Panc1 (cell line): ENCODE measurements at regions not wholly inside any gene's neighbourhood (a gene's known extent, or its start where the extent isn't known, plus 50 kb on each side); places are given as distances from the start of the nearest gene placed in this dataset.

ENCODE experiments used
- ATAC-seq: fragments of 200-7000 bp; cut with Tn5 transposase; 2 replicates; pipeline ENCODE4 v1.9.1; 2020; ENCODE audit warnings: mild to moderate bottlenecking, moderate library complexity
- BruUV-seq: library from RNA; stranded (reverse); fragments of 400-500 nt; replicated peaks from 2 replicates; lab custom pipeline; 2021; lab: Mats Ljungman, UMichigan
- CTCF ChIA-PET: fragments of 300-600 bp; sonication (Branson Sonifier 250); formaldehyde crosslinking; loops from one replicate; lab custom pipeline; 2022; ENCODE audit warnings: antibody characterized with exemption; lab: Charles Lee
- POLR2A ChIA-PET: fragments of 300-600 bp; sonication (Branson Sonifier 250); formaldehyde crosslinking; loops from one replicate; lab custom pipeline; 2022; ENCODE audit warnings: antibody characterized with exemption; lab: Charles Lee
- DNase-seq: peaks from one replicate; pipeline ENCODE4 v3.0.0-alpha.2; 2010; ENCODE audit warnings: low read depth, low spot score
- H3K27ac ChIP-seq: 2 replicates; pipeline ENCODE4 v1.5.1; 2011; ENCODE audit warnings: mild to moderate bottlenecking, low read length, inconsistent platforms
- H3K27me3 ChIP-seq: fragments of 200-500 bp; sonication (Bioruptor generic); 2 replicates; pipeline ENCODE4 v1.6.0; 2014; ENCODE audit warnings: low read length, inconsistent platforms; ENCODE audit not compliant: control insufficient read depth, insufficient read depth
- H3K36me3 ChIP-seq: fragments of 200-500 bp; sonication (Bioruptor generic); 2 replicates; pipeline ENCODE4 v1.5.1; 2014; ENCODE audit warnings: inconsistent platforms, mild to moderate bottlenecking, low read length, moderate library complexity; ENCODE audit not compliant: control insufficient read depth, insufficient read depth
- H3K4me1 ChIP-seq: 2 replicates; pipeline ENCODE4 v1.5.1; 2011; ENCODE audit warnings: inconsistent platforms, mild to moderate bottlenecking, low read length, moderate library complexity; ENCODE audit not compliant: control insufficient read depth, insufficient read depth
- H3K4me3 ChIP-seq, 2 experiments: 2 replicates each; pipeline ENCODE4 v1.5.1; 2011 to 2012; ENCODE audit warnings: low read depth in 2 of 2, low read length in 2 of 2, mild to moderate bottlenecking in 2 of 2, inconsistent platforms in 1 of 2, moderate library complexity in 1 of 2
- H3K9me3 ChIP-seq: fragments of 200-500 bp; sonication (Bioruptor generic); 2 replicates; pipeline ENCODE4 v1.5.1; 2014; ENCODE audit warnings: low read depth, mild to moderate bottlenecking, inconsistent platforms, low read length, moderate library complexity; ENCODE audit not compliant: control insufficient read depth, insufficient read depth
- CTCF ChIP-seq: fragments of 450-650 bp; IDR thresholded peaks from 2 replicates; pipeline ENCODE4 v1.5.1; 2017; ENCODE audit warnings: mild to moderate bottlenecking
- POLR2AphosphoS5 ChIP-seq: IDR thresholded peaks from 2 replicates; pipeline ENCODE4 v1.6.1; 2012; ENCODE audit warnings: mild to moderate bottlenecking, low read depth, low read length, moderate library complexity
- SIN3A ChIP-seq: IDR thresholded peaks from 2 replicates; pipeline ENCODE4 v1.6.1; 2012; ENCODE audit warnings: low read depth, mild to moderate bottlenecking, low read length, moderate library complexity, borderline replicate concordance; ENCODE audit not compliant: insufficient read depth
- TCF7L2 ChIP-seq: IDR thresholded peaks from 2 replicates; pipeline ENCODE4 v1.6.1; 2011; ENCODE audit warnings: mild to moderate bottlenecking, low read depth, low read length, inconsistent platforms
- in situ Hi-C: cut with HindIII; loops from 2 replicates; pipeline ENCODE4 v1.10.0; 2016; ENCODE audit warnings: low sequenced_read_pairs, low pct_unique_long_range_greater_than_20kb
- intact Hi-C: fragments of 100-400 bp; cut with micrococcal nuclease; formaldehyde crosslinking; loops from one replicate; pipeline ENCODE4 v1.10.0; 2022; ENCODE audit not compliant: unreplicated experiment
- TF ChIP-seq, protein P1 (sequence below), 2 experiments: IDR thresholded peaks; 2 replicates each; pipeline ENCODE4 v1.6.1; 2011 to 2012; ENCODE audit warnings: low read depth in 2 of 2, control low read depth in 1 of 2, low read length in 1 of 2, mild to moderate bottlenecking in 1 of 2, moderate library complexity in 1 of 2; ENCODE audit not compliant: insufficient read depth in 1 of 2

DNA sequence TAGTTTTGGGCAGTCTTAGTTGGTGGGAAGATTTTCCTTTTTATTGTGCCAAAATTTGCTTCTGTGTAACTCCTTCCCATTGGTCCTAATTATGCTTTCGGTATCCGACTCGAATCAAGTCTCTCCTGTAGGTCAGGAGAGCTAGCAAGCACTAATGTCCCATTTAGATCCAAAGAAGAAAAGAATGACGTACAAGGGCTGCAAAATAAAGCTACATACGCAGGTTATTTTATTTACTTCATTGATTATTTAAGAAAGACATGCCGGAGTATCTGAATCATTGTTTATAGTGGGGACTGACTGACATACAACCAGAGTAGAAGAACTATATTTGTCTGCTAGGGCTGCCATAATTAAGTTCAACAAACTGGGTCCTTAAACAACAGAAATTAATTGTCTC, 648.5 kb downstream of the CPS1 start:
- no peaks in the 10 kb centered on the region for H3K9me3 ChIP-seq
- DNase-seq (no peak), ATAC-seq (no peak)
- ChIA-PET POLR2A (no interaction called here), CTCF (no interaction called here)
- intact Hi-C loops (no loop called here), in situ Hi-C loops (no loop called here)
- no peaks in the 10 kb centered on the region for H3K4me1 ChIP-seq
- TF ChIP-seq SIN3A (no peak), CTCF (no peak), POLR2AphosphoS5 (no peak), TCF7L2 (no peak)
- TF ChIP-seq, protein P1, sequence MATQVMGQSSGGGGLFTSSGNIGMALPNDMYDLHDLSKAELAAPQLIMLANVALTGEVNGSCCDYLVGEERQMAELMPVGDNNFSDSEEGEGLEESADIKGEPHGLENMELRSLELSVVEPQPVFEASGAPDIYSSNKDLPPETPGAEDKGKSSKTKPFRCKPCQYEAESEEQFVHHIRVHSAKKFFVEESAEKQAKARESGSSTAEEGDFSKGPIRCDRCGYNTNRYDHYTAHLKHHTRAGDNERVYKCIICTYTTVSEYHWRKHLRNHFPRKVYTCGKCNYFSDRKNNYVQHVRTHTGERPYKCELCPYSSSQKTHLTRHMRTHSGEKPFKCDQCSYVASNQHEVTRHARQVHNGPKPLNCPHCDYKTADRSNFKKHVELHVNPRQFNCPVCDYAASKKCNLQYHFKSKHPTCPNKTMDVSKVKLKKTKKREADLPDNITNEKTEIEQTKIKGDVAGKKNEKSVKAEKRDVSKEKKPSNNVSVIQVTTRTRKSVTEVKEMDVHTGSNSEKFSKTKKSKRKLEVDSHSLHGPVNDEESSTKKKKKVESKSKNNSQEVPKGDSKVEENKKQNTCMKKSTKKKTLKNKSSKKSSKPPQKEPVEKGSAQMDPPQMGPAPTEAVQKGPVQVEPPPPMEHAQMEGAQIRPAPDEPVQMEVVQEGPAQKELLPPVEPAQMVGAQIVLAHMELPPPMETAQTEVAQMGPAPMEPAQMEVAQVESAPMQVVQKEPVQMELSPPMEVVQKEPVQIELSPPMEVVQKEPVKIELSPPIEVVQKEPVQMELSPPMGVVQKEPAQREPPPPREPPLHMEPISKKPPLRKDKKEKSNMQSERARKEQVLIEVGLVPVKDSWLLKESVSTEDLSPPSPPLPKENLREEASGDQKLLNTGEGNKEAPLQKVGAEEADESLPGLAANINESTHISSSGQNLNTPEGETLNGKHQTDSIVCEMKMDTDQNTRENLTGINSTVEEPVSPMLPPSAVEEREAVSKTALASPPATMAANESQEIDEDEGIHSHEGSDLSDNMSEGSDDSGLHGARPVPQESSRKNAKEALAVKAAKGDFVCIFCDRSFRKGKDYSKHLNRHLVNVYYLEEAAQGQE (IDR thresholded peaks at IDR 0.05; ENCODE audit: insufficient read depth in 1 of 2, low read depth in 2 of 2, low read length in 1 of 2) = no peak
- no peaks in the 10 kb centered on the region for H3K36me3 ChIP-seq
- no peaks in the 10 kb centered on the region for H3K27me3 ChIP-seq
- H3K4me3 ChIP-seq = no peak overlapping the region
- no TSS peak for BruUV-seq
- H3K27ac ChIP-seq = no peak overlapping the region

DNA sequence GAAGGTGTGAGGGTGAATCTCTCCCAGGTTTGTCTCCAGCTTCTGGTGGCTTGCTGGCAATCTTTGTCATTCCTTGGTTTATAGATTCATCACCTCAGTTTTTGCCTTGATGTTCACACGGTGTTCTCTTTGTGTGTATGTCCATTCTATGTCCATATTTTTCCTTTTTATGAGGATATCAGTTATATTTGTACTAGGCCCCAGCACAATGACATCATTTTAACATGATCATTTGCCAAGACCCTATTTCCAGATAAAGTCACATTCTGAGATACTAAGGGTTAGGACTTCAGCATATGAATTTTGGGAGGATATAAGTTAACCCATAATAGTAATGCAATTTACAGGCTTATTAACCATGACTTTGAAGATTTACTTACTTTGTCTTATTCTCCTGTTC, 649.0 kb downstream of the CPS1 start:
- in situ Hi-C loops = no loop called here
- no peaks in the 10 kb centered on the region for H3K4me1 ChIP-seq
- ATAC-seq (no peak), DNase-seq (no peak)
- no peak overlapping the region for H3K27ac ChIP-seq
- ChIA-PET POLR2A (no interaction called here), CTCF (no interaction called here)
- intact Hi-C loops = no loop called here
- H3K9me3 ChIP-seq = no peaks in the 10 kb centered on the region
- no peak for TF ChIP-seq SIN3A
- TF ChIP-seq, protein P1 (IDR thresholded peaks at IDR 0.05; ENCODE audit: insufficient read depth in 1 of 2, low read depth in 2 of 2, low read length in 1 of 2) = no peak
- no peak for TF ChIP-seq CTCF
- no peak for TF ChIP-seq POLR2AphosphoS5
- no peak for TF ChIP-seq TCF7L2
- no TSS peak for BruUV-seq
- no peak overlapping the region for H3K4me3 ChIP-seq
- no peaks in the 10 kb centered on the region for H3K27me3 ChIP-seq
- no peaks in the 10 kb centered on the region for H3K36me3 ChIP-seq
